WTC11 (cell line): ENCODE measurements at regions not wholly inside any gene's neighbourhood (a gene's known extent, or its start where the extent isn't known, plus 50 kb on each side); places are given as distances from the start of the nearest gene placed in this dataset.

ENCODE experiments used
- ATAC-seq: fragments of 200-7000 bp; cut with Tn5 transposase; 2 replicates; pipeline ENCODE4 v1.10.0; 2021; ENCODE audit warnings: mild to moderate bottlenecking, moderate library complexity
- CTCF ChIA-PET: fragments of 300-600 bp; sonication (Branson Sonifier 250); formaldehyde crosslinking; loops from one replicate; lab custom pipeline; 2021; ENCODE audit warnings: antibody characterized with exemption; lab: Charles Lee
- POLR2A ChIA-PET: fragments of 350-600 bp; sonication (Branson Sonifier 250); formaldehyde crosslinking; loops from one replicate; lab custom pipeline; 2021; ENCODE audit warnings: antibody characterized with exemption; lab: Charles Lee
- DNase-seq: peaks from one replicate; pipeline ENCODE4 v3.0.0; 2021; ENCODE audit warnings: low spot score
- H3K27ac Mint-ChIP-seq: 2 replicates; pipeline ENCODE4 v1.8.0; 2021; ENCODE audit warnings: mixed read lengths
- H3K27me3 Mint-ChIP-seq: 2 replicates; pipeline ENCODE4 v1.8.0; 2021; ENCODE audit warnings: low read depth, mild to moderate bottlenecking, moderate library complexity, mixed read lengths
- H3K36me3 Mint-ChIP-seq: 2 replicates; pipeline ENCODE4 v1.8.0; 2021; ENCODE audit warnings: mixed read lengths
- H3K4me1 Mint-ChIP-seq: 2 replicates; pipeline ENCODE4 v1.8.0; 2022; ENCODE audit warnings: mixed read lengths
- H3K4me3 Mint-ChIP-seq: 2 replicates; pipeline ENCODE4 v1.8.0; 2021; ENCODE audit warnings: mild to moderate bottlenecking, moderate library complexity, mixed read lengths
- H3K9me3 Mint-ChIP-seq: 2 replicates; pipeline ENCODE4 v1.8.0; 2021; ENCODE audit warnings: mixed read lengths
- CREM ChIP-seq: sonication (generic); formaldehyde crosslinking; IDR thresholded peaks from 2 replicates; pipeline ENCODE4 v1.8.1; 2022; ENCODE audit warnings: mild to moderate bottlenecking, missing genetic modification reagents, moderate library complexity
- E2F5 ChIP-seq: sonication (generic); formaldehyde crosslinking; IDR thresholded peaks from 2 replicates; pipeline ENCODE4 v1.8.1; 2022; ENCODE audit warnings: mild to moderate bottlenecking, moderate library complexity, missing genetic modification reagents
- ETV6 ChIP-seq: sonication (generic); formaldehyde crosslinking; IDR thresholded peaks from 2 replicates; pipeline ENCODE4 v1.8.1; 2022; ENCODE audit warnings: mild to moderate bottlenecking, missing genetic modification reagents
- GRHL2 ChIP-seq: fragments of 250-450 bp; sonication (Bioruptor Pico); IDR thresholded peaks from 2 replicates; pipeline ENCODE4 v1.8.0; 2022; ENCODE audit warnings: mild to moderate bottlenecking, moderate library complexity; ENCODE audit not compliant: insufficient replicate concordance, severe bottlenecking
- HMGA2 ChIP-seq: fragments of 250-450 bp; sonication (Bioruptor Pico); IDR thresholded peaks from 2 replicates; pipeline ENCODE4 v1.4.0; 2021; ENCODE audit warnings: mild to moderate bottlenecking, moderate library complexity
- JUN ChIP-seq: sonication (generic); formaldehyde crosslinking; IDR thresholded peaks from 2 replicates; pipeline ENCODE4 v1.8.0; 2023; ENCODE audit warnings: mild to moderate bottlenecking, missing genetic modification reagents
- MLX ChIP-seq: sonication (generic); formaldehyde crosslinking; IDR thresholded peaks from 2 replicates; pipeline ENCODE4 v1.8.1; 2023; ENCODE audit warnings: mild to moderate bottlenecking, missing genetic modification reagents, moderate library complexity
- NFE2L1 ChIP-seq: sonication (generic); formaldehyde crosslinking; IDR thresholded peaks from 2 replicates; pipeline ENCODE4 v1.8.1; 2023; ENCODE audit warnings: missing genetic modification reagents
- NR3C1 ChIP-seq: sonication (generic); formaldehyde crosslinking; conservative IDR thresholded peaks from 2 replicates; pipeline ENCODE4 v1.8.1; 2023; ENCODE audit warnings: low read depth, mild to moderate bottlenecking, missing genetic modification reagents
- PRDM15 ChIP-seq: sonication (generic); formaldehyde crosslinking; IDR thresholded peaks from 2 replicates; pipeline ENCODE4 v1.8.0; 2022; ENCODE audit warnings: missing genetic modification reagents
- TEAD4 ChIP-seq: sonication (generic); formaldehyde crosslinking; IDR thresholded peaks from 2 replicates; pipeline ENCODE4 v1.8.0; 2022; ENCODE audit warnings: mild to moderate bottlenecking, missing genetic modification reagents
- ZBTB21 ChIP-seq: sonication (generic); formaldehyde crosslinking; IDR thresholded peaks from 2 replicates; pipeline ENCODE4 v1.8.1; 2023; ENCODE audit warnings: mild to moderate bottlenecking, missing genetic modification reagents, borderline replicate concordance
- ZNF121 ChIP-seq: sonication (generic); formaldehyde crosslinking; IDR thresholded peaks from 2 replicates; pipeline ENCODE4 v1.8.0; 2023; ENCODE audit warnings: missing genetic modification reagents
- ZNF219 ChIP-seq: sonication (generic); formaldehyde crosslinking; IDR thresholded peaks from 2 replicates; pipeline ENCODE4 v1.8.0; 2023; ENCODE audit warnings: missing genetic modification reagents, mild to moderate bottlenecking, borderline replicate concordance
- ZNF232 ChIP-seq: sonication (generic); formaldehyde crosslinking; IDR thresholded peaks from 2 replicates; pipeline ENCODE4 v1.8.0; 2022; ENCODE audit warnings: mild to moderate bottlenecking, missing genetic modification reagents
- ZSCAN18 ChIP-seq: fragments of 250-450 bp; sonication (Bioruptor Pico); IDR thresholded peaks from 2 replicates; pipeline ENCODE4 v2.1.2; 2022; ENCODE audit warnings: mild to moderate bottlenecking, moderate library complexity
- TF ChIP-seq, protein P1 (sequence below): sonication (generic); formaldehyde crosslinking; IDR thresholded peaks from 2 replicates; pipeline ENCODE4 v1.8.0; 2023; ENCODE audit warnings: mild to moderate bottlenecking, missing genetic modification reagents

- Mint-ChIP-seq H3K9me3 (no peaks in the 10 kb centered on the region), H3K4me3 (no peak overlapping the region), H3K27me3 (no peaks in the 10 kb centered on the region; the same call in 1 of the 2 replicates), H3K27ac (no peak overlapping the region), H3K36me3 (no peaks in the 10 kb centered on the region), H3K4me1 (peaks cover 43% of the 10 kb centered on the region)
- no peak for TF ChIP-seq CREM (CRISPR knock-in tag)
- TF ChIP-seq ZNF219 (CRISPR knock-in tag), result no peak
- TF ChIP-seq ZSCAN18 (CRISPR knock-in tag), result no peak
- TF ChIP-seq MLX (CRISPR knock-in tag), result no peak
- no peak for TF ChIP-seq HMGA2
- no peak for TF ChIP-seq PRDM15 (CRISPR knock-in tag)
- TF ChIP-seq TEAD4 (CRISPR knock-in tag), result no peak
- TF ChIP-seq JUN (CRISPR knock-in tag), result no peak
- TF ChIP-seq GRHL2, result no peak
- TF ChIP-seq ETV6 (CRISPR knock-in tag), result no peak
- TF ChIP-seq, protein P1, sequence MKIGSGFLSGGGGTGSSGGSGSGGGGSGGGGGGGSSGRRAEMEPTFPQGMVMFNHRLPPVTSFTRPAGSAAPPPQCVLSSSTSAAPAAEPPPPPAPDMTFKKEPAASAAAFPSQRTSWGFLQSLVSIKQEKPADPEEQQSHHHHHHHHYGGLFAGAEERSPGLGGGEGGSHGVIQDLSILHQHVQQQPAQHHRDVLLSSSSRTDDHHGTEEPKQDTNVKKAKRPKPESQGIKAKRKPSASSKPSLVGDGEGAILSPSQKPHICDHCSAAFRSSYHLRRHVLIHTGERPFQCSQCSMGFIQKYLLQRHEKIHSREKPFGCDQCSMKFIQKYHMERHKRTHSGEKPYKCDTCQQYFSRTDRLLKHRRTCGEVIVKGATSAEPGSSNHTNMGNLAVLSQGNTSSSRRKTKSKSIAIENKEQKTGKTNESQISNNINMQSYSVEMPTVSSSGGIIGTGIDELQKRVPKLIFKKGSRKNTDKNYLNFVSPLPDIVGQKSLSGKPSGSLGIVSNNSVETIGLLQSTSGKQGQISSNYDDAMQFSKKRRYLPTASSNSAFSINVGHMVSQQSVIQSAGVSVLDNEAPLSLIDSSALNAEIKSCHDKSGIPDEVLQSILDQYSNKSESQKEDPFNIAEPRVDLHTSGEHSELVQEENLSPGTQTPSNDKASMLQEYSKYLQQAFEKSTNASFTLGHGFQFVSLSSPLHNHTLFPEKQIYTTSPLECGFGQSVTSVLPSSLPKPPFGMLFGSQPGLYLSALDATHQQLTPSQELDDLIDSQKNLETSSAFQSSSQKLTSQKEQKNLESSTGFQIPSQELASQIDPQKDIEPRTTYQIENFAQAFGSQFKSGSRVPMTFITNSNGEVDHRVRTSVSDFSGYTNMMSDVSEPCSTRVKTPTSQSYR (CRISPR knock-in tag), result no peak
- TF ChIP-seq NR3C1 (CRISPR knock-in tag), result no peak
- TF ChIP-seq ZBTB21 (CRISPR knock-in tag), result no peak
- no peak for TF ChIP-seq ZNF232
- TF ChIP-seq NFE2L1 (CRISPR knock-in tag), result no peak
- TF ChIP-seq E2F5 (CRISPR knock-in tag), result no peak
- TF ChIP-seq ZNF121 (CRISPR knock-in tag), result no peak
- POLR2A ChIA-PET, result no interaction called here
- CTCF ChIA-PET, result interaction anchor here (0.5 to 5.3 kb wide), 8 partner anchors 8 to 353 kb away, joined by 3 to 31 read pairs (median 4); partner anchors contain the start of gene ZFP36L2
- no peak for DNase-seq
- no peak for ATAC-seq
Observed at GRCh38 chr2:43131890-43132682, 94.3 kb downstream of the ZFP36L2 start.
